H1 (cell line): ENCODE measurements at regions not wholly inside any gene's neighbourhood (a gene's known extent, or its start where the extent isn't known, plus 50 kb on each side); places are given as distances from the start of the nearest gene placed in this dataset.

Experiments used
- CTCF ChIA-PET: fragments of 300-600 bp; sonication (Branson Sonifier 250); formaldehyde crosslinking; loops from one replicate; lab custom pipeline; 2021; ENCODE audit not compliant: partially characterized antibody; lab: Charles Lee
- POLR2A ChIA-PET: fragments of 300-600 bp; sonication (Branson Sonifier 250); formaldehyde crosslinking; loops from one replicate; lab custom pipeline; 2021; ENCODE audit warnings: inconsistent platforms; ENCODE audit not compliant: partially characterized antibody; lab: Charles Lee
- DNase-seq, 2 experiments: peaks; one replicate each; pipeline versions ENCODE4 v3.0.0 to v3.0.0-alpha.2; 2010 to 2022; ENCODE audit warnings: low spot score in 2 of 2, low read depth in 1 of 2, mixed read lengths in 1 of 2
- FAIRE-seq: peaks from 2 replicates; lab custom pipeline; 2011; peaks lifted over from hg19 to GRCh38; lab: Jason Lieb, UNC
- H2AFZ ChIP-seq: 2 replicates; pipeline ENCODE4 v1.8.1; 2012; ENCODE audit warnings: low read length, inconsistent platforms
- H2AK5ac ChIP-seq: 2 replicates; pipeline ENCODE4 v1.6.1; 2013; ENCODE audit warnings: low read depth, low read length
- H2BK120ac ChIP-seq: replicated peaks from 2 replicates; pipeline ENCODE3; 2013; ENCODE audit warnings: low read depth, low read length, inconsistent platforms
- H2BK12ac ChIP-seq: 2 replicates; pipeline ENCODE4 v1.6.1; 2013; ENCODE audit warnings: low read depth, low read length
- H2BK15ac ChIP-seq: 2 replicates; pipeline ENCODE4 v1.6.1; 2013; ENCODE audit warnings: low read length
- H2BK20ac ChIP-seq: 2 replicates; pipeline ENCODE4 v1.6.1; 2013; ENCODE audit warnings: low read length
- H2BK5ac ChIP-seq: 2 replicates; pipeline ENCODE4 v1.6.1; 2013; ENCODE audit warnings: low read depth, low read length
- H3K14ac ChIP-seq: 2 replicates; pipeline ENCODE4 v1.6.1; 2013; ENCODE audit warnings: inconsistent platforms; ENCODE audit not compliant: insufficient read length
- H3K18ac ChIP-seq: 2 replicates; pipeline ENCODE4 v1.6.1; 2013; ENCODE audit warnings: low read length; ENCODE audit errors: extremely low read depth
- H3K23ac ChIP-seq: 2 replicates; pipeline ENCODE4 v1.6.1; 2013; ENCODE audit warnings: inconsistent platforms; ENCODE audit not compliant: insufficient read length
- H3K23me2 ChIP-seq: 2 replicates; pipeline ENCODE4 v1.6.1; 2013; ENCODE audit warnings: low read depth, low read length
- H3K27ac ChIP-seq: 2 replicates; pipeline ENCODE4 v1.6.1; 2011; ENCODE audit warnings: low read depth, low read length, inconsistent platforms
- H3K27me3 ChIP-seq, 4 experiments: replicated peaks in 1 of 4; 1 replicate in 1 of 4; 2 replicates in 3 of 4; pipeline versions ENCODE4 v1.6.1 to v1.8.1; 2011 to 2013; ENCODE audit warnings: low read length in 3 of 4, mild to moderate bottlenecking in 3 of 4, inconsistent platforms in 2 of 4, mixed read lengths in 2 of 4, moderate library complexity in 1 of 4; ENCODE audit not compliant: control insufficient read depth in 3 of 4, insufficient read depth in 3 of 4; ENCODE audit errors: extremely low read depth in 1 of 4
- H3K36me3 ChIP-seq, 4 experiments: 2 replicates each; pipeline versions ENCODE4 v1.6.1 to v1.8.1; 2011 to 2013; ENCODE audit warnings: mild to moderate bottlenecking in 4 of 4, low read length in 3 of 4, moderate library complexity in 2 of 4, control low read depth in 1 of 4, inconsistent platforms in 1 of 4; ENCODE audit not compliant: insufficient read depth in 4 of 4, control insufficient read depth in 2 of 4
- H3K4ac ChIP-seq: replicated peaks from 2 replicates; pipeline ENCODE3; 2013; ENCODE audit warnings: low read length, low read depth, mixed read lengths, inconsistent platforms; ENCODE audit not compliant: insufficient read length
- H3K4me1 ChIP-seq, 4 experiments: replicated peaks in 1 of 4; 1 replicate in 1 of 4; 2 replicates in 3 of 4; pipeline versions ENCODE4 v1.6.1 to v1.8.1; 2011 to 2013; ENCODE audit warnings: low read length in 3 of 4, inconsistent platforms in 2 of 4, mixed read lengths in 1 of 4; ENCODE audit not compliant: insufficient read depth in 4 of 4, control insufficient read depth in 3 of 4
- H3K4me2 ChIP-seq, 2 experiments: 2 replicates each; pipeline versions ENCODE4 v1.6.1 to v1.8.1; 2011 to 2013; ENCODE audit warnings: low read depth in 2 of 2, low read length in 2 of 2, control low read depth in 1 of 2, inconsistent platforms in 1 of 2, mild to moderate bottlenecking in 1 of 2; ENCODE audit not compliant: insufficient read depth in 1 of 2
- H3K4me3 ChIP-seq, 4 experiments: fragments of 200-600, 300-600 bp in 1 of 4; sonication (generic), shearing (Covaris generic), sonication (Bioruptor Twin) in 1 of 4; 2 replicates each; pipeline versions ENCODE4 v1.5.1 to v1.8.1; 2011 to 2016; ENCODE audit warnings: low read length in 4 of 4, low read depth in 3 of 4, control low read depth in 2 of 4, inconsistent platforms in 2 of 4, mild to moderate bottlenecking in 2 of 4, mixed read lengths in 1 of 4, moderate library complexity in 1 of 4; ENCODE audit not compliant: insufficient read depth in 2 of 4; ENCODE audit errors: extremely low read depth in 1 of 4
- H3K56ac ChIP-seq: replicated peaks from 2 replicates; pipeline ENCODE3; 2013; ENCODE audit warnings: low read depth, mild to moderate bottlenecking, mixed read lengths, low read length, inconsistent platforms; ENCODE audit not compliant: insufficient read length
- H3K79me1 ChIP-seq: 2 replicates; pipeline ENCODE4 v1.6.1; 2013; ENCODE audit warnings: low read depth, low read length, control low read depth
- H3K79me2 ChIP-seq, 2 experiments: 2 replicates each; pipeline versions ENCODE4 v1.6.1 to v1.8.1; 2012 to 2013; ENCODE audit warnings: low read length in 2 of 2, mild to moderate bottlenecking in 2 of 2, inconsistent platforms in 1 of 2; ENCODE audit not compliant: insufficient read depth in 2 of 2, control insufficient read depth in 1 of 2
- H3K9ac ChIP-seq, 4 experiments: replicated peaks in 1 of 4; 1 replicate in 1 of 4; 2 replicates in 3 of 4; pipeline versions ENCODE4 v1.6.1 to v1.8.1; 2011 to 2013; ENCODE audit warnings: low read depth in 3 of 4, low read length in 3 of 4, control low read depth in 2 of 4, mild to moderate bottlenecking in 2 of 4, moderate library complexity in 2 of 4, inconsistent platforms in 1 of 4; ENCODE audit errors: extremely low read depth in 1 of 4
- H3K9me3 ChIP-seq, 2 experiments: 2 replicates each; pipeline versions ENCODE4 v1.6.1 to v1.8.1; 2012 to 2013; ENCODE audit warnings: mild to moderate bottlenecking in 2 of 2, moderate library complexity in 2 of 2, control low read depth in 1 of 2, inconsistent platforms in 1 of 2, low read depth in 1 of 2, low read length in 1 of 2, mixed read lengths in 1 of 2; ENCODE audit not compliant: insufficient read depth in 2 of 2
- H4K20me1 ChIP-seq, 2 experiments: replicated peaks in 1 of 2; 2 replicates each; pipeline versions ENCODE3 to v1.8.1; 2011 to 2013; ENCODE audit warnings: inconsistent platforms in 2 of 2, low read length in 2 of 2, mild to moderate bottlenecking in 1 of 2; ENCODE audit not compliant: insufficient read depth in 2 of 2, control insufficient read depth in 1 of 2
- H4K5ac ChIP-seq: 2 replicates; pipeline ENCODE4 v1.6.1; 2013; ENCODE audit warnings: low read length, low read depth, mixed read lengths, inconsistent platforms; ENCODE audit not compliant: insufficient read length
- H4K8ac ChIP-seq: 2 replicates; pipeline ENCODE4 v1.8.0; 2013; ENCODE audit warnings: mild to moderate bottlenecking, moderate library complexity, low read length, inconsistent platforms; ENCODE audit not compliant: insufficient read depth; ENCODE audit errors: extremely low read depth
- H4K91ac ChIP-seq: replicated peaks from 2 replicates; pipeline ENCODE3; 2013; ENCODE audit warnings: low read length, mixed read lengths, inconsistent platforms; ENCODE audit not compliant: insufficient read length
- ATF2 ChIP-seq: IDR thresholded peaks from 2 replicates; pipeline ENCODE4 v1.6.1; 2012; ENCODE audit warnings: low read length, inconsistent platforms
- CBX8 ChIP-seq: fragments of 300-800, 300-1000 bp; sonication (generic); IDR thresholded peaks from 2 replicates; pipeline ENCODE4 v1.7.1; 2016; ENCODE audit warnings: low read depth, low read length, borderline replicate concordance
- POLR2AphosphoS5 ChIP-seq: IDR thresholded peaks from 2 replicates; pipeline ENCODE4 v1.6.1; 2011; ENCODE audit warnings: low read depth, low read length
- RXRA ChIP-seq: IDR thresholded peaks from 2 replicates; pipeline ENCODE4 v1.6.1; 2011; ENCODE audit warnings: low read depth, mild to moderate bottlenecking, low read length, moderate library complexity; ENCODE audit not compliant: insufficient read depth
- SUZ12 ChIP-seq: fragments of 200-600 bp; sonication (generic); IDR thresholded peaks from 2 replicates; pipeline ENCODE4 v1.6.1; 2012; ENCODE audit warnings: mild to moderate bottlenecking, inconsistent platforms, low read length, moderate library complexity, mixed read lengths
- TAF1 ChIP-seq: IDR thresholded peaks from 2 replicates; pipeline ENCODE4 v1.6.1; 2011; ENCODE audit warnings: mild to moderate bottlenecking, low read depth, low read length
- WGBS, 2 experiments: shearing (Covaris generic) in 1 of 2; methylation state at CpG; one replicate each; pipeline versions ENCODE4 v1.1.6 to v1.1.7; 2013 to 2015; ENCODE audit warnings: low lambda C conversion rate in 2 of 2, mixed read lengths in 2 of 2, inconsistent platforms in 1 of 2, low coverage in 1 of 2, missing lambda C conversion rate in 1 of 2; ENCODE audit not compliant: insufficient replicate concordance in 2 of 2, insufficient coverage in 1 of 2, insufficient read length in 1 of 2; ENCODE audit errors: extremely low coverage in 1 of 2, missing lambda C conversion rate in 1 of 2; 5-methylcytosine and 5-hydroxymethylcytosine counted together

DNA sequence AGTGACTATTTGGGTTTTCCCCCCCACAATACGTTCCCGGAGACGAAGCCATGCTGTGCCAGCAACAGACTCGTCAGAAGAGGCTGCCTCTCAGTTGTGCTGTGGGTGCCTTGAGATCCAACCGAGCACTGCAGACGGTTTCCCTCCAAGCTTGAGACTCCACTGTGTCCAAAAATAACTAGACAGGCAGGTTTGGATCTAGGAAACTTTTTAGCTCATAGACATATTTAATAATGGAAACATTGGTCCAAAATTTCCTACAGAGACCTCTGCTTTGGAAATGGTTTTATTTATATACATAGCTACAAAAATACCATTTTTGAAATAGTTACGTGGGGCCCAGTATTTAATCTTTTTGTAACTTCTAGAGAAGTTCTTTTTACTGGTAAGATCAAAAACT is 63.1 kb upstream of the SPATS2L start:
- Histone ChIP-seq H2BK20ac (no peak overlapping the region), H3K23me2 (no peaks in the 10 kb centered on the region), H3K36me3 (no peaks in the 10 kb centered on the region), H3K4me3 (no peak overlapping the region), H3K18ac (no peak overlapping the region; the same call in 1 of the 2 replicates), H2AK5ac (no peak overlapping the region), H2BK5ac (no peak overlapping the region), H3K9me3 (no peaks in the 10 kb centered on the region), H2BK12ac (no peak overlapping the region), H3K79me1 (no peaks in the 10 kb centered on the region), H3K56ac (no peak overlapping the region), H3K14ac (no peak overlapping the region), H3K79me2 (no peaks in the 10 kb centered on the region), H4K91ac (no peak overlapping the region), H3K27ac (no peak overlapping the region), H4K20me1 (no peaks in the 10 kb centered on the region), H2BK15ac (no peak overlapping the region), H2BK120ac (no peak overlapping the region), H4K8ac (no peak overlapping the region), H3K9ac (no peak overlapping the region), H3K4me2 (no peak overlapping the region), H4K5ac (no peak overlapping the region), H3K4me1 (no peaks in the 10 kb centered on the region; a peak in 2 of 7 replicates), H2AFZ (peak overlapping the region; percentile 56; the same call in 1 of the 2 replicates), H3K23ac (no peak overlapping the region), H3K4ac (no peak overlapping the region), H3K27me3 (no peaks in the 10 kb centered on the region)
- no peak for DNase-seq
- ChIA-PET CTCF (interaction anchor here (0.6 to 0.7 kb wide), 2 partner anchors 180 to 443 kb away, joined by 3 read pairs; no protein-coding TSS in a partner anchor), POLR2A (no interaction called here)
- FAIRE-seq = no peak
- TF ChIP-seq RXRA = no peak
- no peak for TF ChIP-seq ATF2
- no peak for TF ChIP-seq SUZ12
- no peak for TF ChIP-seq POLR2AphosphoS5
- no peak for TF ChIP-seq CBX8
- no peak for TF ChIP-seq TAF1
- WGBS, 2 experiments = 80% methylated on average over 7 of the region's 7 CpGs; no CpG with 5 or more reads in 1 of the 2 experiments
